NCI-H1417 (cell line): ENCODE measurements at regions not wholly inside any gene's neighbourhood (a gene's known extent, or its start where the extent isn't known, plus 50 kb on each side); places are given as distances from the start of the nearest gene placed in this dataset.
"Not testable (repeated sequence)": the region's sequence is repeated elsewhere in the genome, so short reads cannot be mapped to it uniquely, and the experiment has no call there.

Experiments used
- DNase-seq, 3 experiments: peaks; one replicate each; lab custom pipeline; 2025; lab: John Stamatoyannopoulos, UW

- peak in 1 of 3 experiments; percentile 40 for DNase-seq
Measured at GRCh38 chr9:87406543-87407166, 91.0 kb upstream of the DAPK1 start.

GRCh38 chr9:87410047-87411005 lies 87.3 kb upstream of the DAPK1 start:
- not testable (repeated sequence) for DNase-seq

DNA sequence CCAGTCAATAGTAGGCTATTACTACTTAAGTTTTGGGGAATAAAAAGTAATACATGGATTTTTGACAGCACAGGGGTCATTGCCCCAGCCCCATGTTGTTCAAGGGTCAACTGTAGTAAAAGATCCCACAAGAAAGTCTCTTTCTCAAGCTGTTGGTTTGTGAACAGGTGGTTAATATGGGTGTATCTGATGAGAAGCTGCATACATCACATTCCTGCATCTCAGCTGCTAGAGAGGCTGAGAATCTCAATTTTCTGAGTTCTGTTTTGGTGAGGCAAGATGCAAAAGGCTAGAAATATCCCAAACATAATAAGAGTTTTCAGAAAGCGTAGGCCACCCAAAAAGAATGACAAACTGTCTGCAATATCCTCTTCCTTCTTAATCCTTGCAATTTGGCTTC lies 76.8 kb upstream of the DAPK1 start:
- no peak for DNase-seq

- DNase-seq, result no peak
Measured at GRCh38 chr9:87421734-87422133, 75.9 kb upstream of the DAPK1 start.

GRCh38 chr9:87422999-87423398 lies 74.7 kb upstream of the DAPK1 start:
- no peak for DNase-seq

DNA sequence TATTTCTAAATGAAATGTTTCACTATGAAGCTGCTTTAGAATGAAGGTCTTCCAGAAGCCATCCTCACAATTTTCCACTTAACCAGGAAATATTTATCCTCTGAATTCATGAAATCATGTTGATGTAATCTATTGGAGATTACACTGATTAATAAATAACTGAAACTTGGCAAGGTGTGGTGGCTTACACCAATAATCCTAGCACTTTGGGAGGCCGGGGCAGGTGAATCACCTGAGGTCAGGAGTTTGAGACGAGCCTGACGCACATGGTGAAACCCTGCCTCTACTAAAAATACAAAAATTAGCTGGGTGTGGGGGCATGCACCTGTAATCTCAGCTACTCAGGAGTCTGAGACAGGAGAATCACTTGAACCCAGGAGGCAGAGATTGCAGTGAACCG lies 73.8 kb upstream of the DAPK1 start:
- DNase-seq, result not testable (repeated sequence)

DNA sequence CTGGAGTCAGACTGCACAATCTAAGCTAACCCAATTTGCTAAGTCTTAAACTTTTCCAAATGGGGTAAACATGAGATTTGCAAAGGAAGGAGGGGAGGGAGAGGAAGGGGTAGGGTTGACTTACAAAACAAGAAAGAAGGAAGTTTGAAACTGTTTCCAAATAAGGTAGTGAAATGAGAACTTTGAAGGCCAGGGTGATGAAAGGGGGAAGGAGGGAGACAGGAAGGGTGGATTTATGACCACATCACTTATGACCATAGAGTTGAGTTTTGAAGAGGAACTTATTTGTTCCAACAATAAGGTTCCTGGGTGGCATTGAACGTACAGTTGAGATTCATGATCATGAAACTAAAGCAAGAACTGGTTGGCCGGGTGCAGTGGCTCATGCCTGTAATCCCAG lies 72.5 kb upstream of the DAPK1 start:
- no peak for DNase-seq

DNA sequence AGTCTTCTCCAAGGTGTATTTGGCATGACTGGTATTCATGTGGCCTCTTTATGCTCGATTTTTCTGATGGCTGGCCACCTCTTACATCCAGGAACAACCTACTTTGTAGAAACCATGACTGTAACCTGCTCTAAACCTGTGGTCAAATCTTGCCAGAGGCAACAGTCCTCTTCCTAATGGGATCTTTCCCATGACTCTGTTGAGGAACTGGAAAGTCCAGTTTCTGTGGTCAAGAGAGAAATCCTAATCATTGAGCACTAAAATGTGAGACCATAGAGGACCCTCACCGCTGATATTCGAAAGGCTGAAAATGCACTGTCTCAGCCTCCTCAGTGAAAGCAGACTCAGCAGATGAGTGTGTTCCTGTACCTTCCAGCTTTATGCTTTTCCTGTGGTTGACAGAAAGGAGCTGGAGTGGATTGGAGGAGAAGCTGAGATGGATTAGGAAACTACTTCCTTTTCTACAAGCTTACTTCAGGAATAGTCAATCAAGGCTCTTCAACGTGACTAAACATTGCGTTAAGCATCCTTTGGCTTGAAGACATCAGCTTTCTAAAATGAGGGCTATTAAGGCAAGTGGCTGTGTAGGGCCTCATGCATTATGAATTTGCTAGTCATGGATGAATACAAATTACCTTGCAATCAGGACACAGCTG lies 69.7 kb upstream of the DAPK1 start:
- peak in 1 of 3 experiments; percentile 47 for DNase-seq

- DNase-seq, result peak in 1 of 3 experiments; percentile 59
Measured at GRCh38 chr9:87428659-87429058, 69.0 kb upstream of the DAPK1 start.

GRCh38 chr9:87431837-87432236 lies 65.8 kb upstream of the DAPK1 start:
- DNase-seq, result no peak

- DNase-seq, result no peak
Measured at GRCh38 chr9:87433853-87434252, 63.8 kb upstream of the DAPK1 start.

DNA sequence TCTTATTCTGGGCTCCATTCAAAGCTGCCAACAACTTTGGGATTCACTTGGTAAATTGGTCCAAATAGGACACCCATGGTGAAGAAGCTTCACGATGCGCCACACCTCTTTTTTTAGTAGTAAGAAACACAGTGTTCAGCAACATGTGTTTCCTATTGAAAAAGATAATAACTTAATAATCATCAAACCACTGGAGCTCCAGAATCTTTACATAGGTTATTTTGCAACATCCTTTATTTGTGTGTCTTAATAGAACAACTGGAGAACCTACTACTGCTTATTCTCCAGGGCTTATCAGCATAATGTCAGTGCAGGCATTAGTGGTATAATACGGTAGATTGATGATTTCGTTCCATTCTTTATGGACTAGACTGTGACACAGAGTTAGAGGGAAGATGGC lies 63.3 kb upstream of the DAPK1 start:
- DNase-seq, result no peak

GRCh38 chr9:87435189-87435880 lies 62.3 kb upstream of the DAPK1 start:
- no peak for DNase-seq

DNA sequence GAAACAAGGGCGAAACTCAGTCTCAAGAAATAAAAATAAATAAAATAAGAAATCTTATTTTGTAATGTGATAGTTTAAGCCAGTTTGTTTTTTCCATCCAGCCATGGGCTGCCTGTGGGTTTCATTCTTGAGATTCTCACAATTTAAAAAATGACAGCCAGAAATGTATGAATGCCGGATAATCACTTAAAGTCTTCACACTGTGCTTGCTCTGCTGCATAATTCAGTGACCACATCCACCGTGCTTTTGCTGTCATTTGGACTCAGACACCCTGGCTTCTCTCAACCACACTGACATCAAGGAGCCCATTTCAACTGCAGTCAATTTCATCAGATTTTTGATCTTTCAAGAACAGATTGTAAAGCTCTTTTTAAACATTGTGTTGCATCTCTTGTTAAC lies 61.0 kb upstream of the DAPK1 start:
- no peak for DNase-seq

DNA sequence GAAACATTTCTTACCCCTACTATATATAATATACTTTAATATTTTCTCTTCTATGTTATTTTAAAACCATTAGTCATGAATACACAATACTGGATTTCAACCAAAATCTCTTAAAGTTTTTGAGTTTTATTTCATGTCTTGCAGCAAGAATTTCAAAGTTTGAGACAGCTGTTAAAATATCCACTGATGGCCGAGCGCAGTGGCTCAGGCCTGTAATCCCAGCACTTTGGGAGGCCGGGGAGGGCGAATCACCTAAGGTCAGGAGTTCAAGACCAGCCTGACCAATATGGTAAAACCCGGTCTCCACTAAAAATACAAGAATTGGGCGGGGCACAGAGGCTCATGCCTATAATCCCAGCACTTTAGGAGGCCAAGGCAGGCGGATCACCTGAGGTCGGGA lies 59.7 kb upstream of the DAPK1 start:
- no peak for DNase-seq

- no peak for DNase-seq
Measured at GRCh38 chr9:87441251-87441650, 56.4 kb upstream of the DAPK1 start.

DNA sequence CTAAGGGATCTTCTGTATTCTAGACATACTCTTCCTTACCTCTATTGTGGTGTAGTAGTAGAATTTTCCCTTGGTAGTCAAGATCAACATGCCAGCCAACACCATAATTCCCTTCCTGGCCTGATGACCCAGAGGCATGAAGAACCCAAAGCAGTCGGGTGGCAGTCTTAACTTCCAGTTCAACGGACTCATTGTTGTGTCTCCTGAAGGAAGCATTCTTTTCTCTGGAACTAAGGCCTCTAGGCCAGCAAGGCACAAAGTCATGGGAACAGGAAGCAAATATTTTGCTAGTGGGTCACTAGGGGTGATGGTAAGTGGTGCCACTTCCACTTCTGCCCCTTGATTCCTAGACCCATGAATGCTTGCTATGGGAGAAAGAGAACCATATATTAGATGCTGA lies 55.2 kb upstream of the DAPK1 start:
- no peak for DNase-seq

- DNase-seq, result no peak
Measured at GRCh38 chr9:87443006-87443405, 54.7 kb upstream of the DAPK1 start.

GRCh38 chr9:87443461-87443860 lies 54.2 kb upstream of the DAPK1 start:
- no peak for DNase-seq

DNA sequence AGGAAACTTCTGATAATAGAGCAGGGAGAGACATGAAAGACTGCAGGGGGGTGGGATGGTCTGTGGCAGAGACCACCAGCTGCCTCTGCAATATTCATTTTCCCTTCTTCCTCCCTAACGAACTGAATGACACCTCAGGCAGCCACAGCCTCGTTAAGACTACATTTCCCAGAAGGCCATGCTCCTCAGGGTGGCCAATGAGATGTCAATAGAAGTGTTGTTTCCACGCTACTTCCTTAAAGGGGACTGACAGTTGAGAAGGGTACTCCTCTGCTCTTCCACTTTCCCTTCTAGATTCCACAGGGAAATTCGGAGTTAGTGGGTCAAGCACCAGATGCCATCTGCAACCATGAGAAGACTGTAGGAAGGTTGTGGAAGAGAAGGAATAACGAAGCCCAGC lies 52.0 kb upstream of the DAPK1 start:
- DNase-seq, result no peak

GRCh38 chr9:87446527-87446926 lies 51.1 kb upstream of the DAPK1 start:
- DNase-seq, result no peak
